Lower leg skin (tissue), 3 donors: ENCODE measurements at regions not wholly inside any gene's neighbourhood (a gene's known extent, or its start where the extent isn't known, plus 50 kb on each side); places are given as distances from the start of the nearest gene placed in this dataset.

ENCODE experiments used
- CTCF ChIP-seq, 3 donors: fragments of 450-650 bp; IDR thresholded peaks; one replicate each; pipeline ENCODE4 v1.5.1; 2016; ENCODE audit warnings: antibody characterized with exemption in 3 of 3, mild to moderate bottlenecking in 3 of 3, moderate library complexity in 2 of 3
- POLR2A ChIP-seq, 2 donors: fragments of 450-650 bp; IDR thresholded peaks; one replicate each; pipeline ENCODE4 v1.6.1; 2016 to 2017; ENCODE audit warnings: antibody characterized with exemption in 2 of 2, mild to moderate bottlenecking in 1 of 2, moderate library complexity in 1 of 2

- no peak for TF ChIP-seq CTCF (IDR thresholded peaks at IDR 0.05)
- no peak for TF ChIP-seq POLR2A (IDR thresholded peaks at IDR 0.05)
These were observed 88.0 kb upstream of the SATB1 start for GRCh38 chr3:18513091-18513490.
